PFSK-1 (cell line): ENCODE measurements at regions not wholly inside any gene's neighbourhood (a gene's known extent, or its start where the extent isn't known, plus 50 kb on each side); places are given as distances from the start of the nearest gene placed in this dataset.

Experiments used
- FOXP2 ChIP-seq: optimal IDR thresholded peaks from 2 replicates; pipeline ENCODE3; 2011; ENCODE audit warnings: borderline replicate concordance, control low read depth, inconsistent platforms; ENCODE audit not compliant: insufficient read depth; ENCODE audit errors: extremely low read length, extremely low read depth
- POLR2AphosphoS5 ChIP-seq: IDR thresholded peaks from 2 replicates; pipeline ENCODE4 v1.6.1; 2012; ENCODE audit warnings: low read depth, mild to moderate bottlenecking, control low read depth, low read length, moderate library complexity
- REST ChIP-seq, 2 experiments: IDR thresholded peaks; 2 replicates each; pipeline versions ENCODE4 v1.6.1 to v1.8.0; 2011 to 2012; ENCODE audit warnings: low read depth in 2 of 2, low read length in 2 of 2, control low read depth in 1 of 2, inconsistent platforms in 1 of 2, mild to moderate bottlenecking in 1 of 2, moderate library complexity in 1 of 2; ENCODE audit not compliant: insufficient read depth in 1 of 2
- SIN3A ChIP-seq: IDR thresholded peaks from 2 replicates; pipeline ENCODE4 v1.6.1; 2012; ENCODE audit warnings: mild to moderate bottlenecking, low read length, moderate library complexity, borderline replicate concordance; ENCODE audit not compliant: insufficient read depth
- TAF1 ChIP-seq: IDR thresholded peaks from 2 replicates; pipeline ENCODE4 v1.6.1; 2012; ENCODE audit warnings: low read length, control low read depth, borderline replicate concordance; ENCODE audit not compliant: insufficient read depth

- TF ChIP-seq TAF1 (no peak), POLR2AphosphoS5 (no peak), REST (IDR thresholded peaks at IDR 0.05; ENCODE audit: insufficient read depth in 1 of 2, low read depth in 2 of 2, low read length in 2 of 2) (no peak), SIN3A (no peak), FOXP2 (no peak)
These were observed 634.0 kb downstream of the UQCRFS1 start for GRCh38 chr19:28578786-28579505.
